Esophagus muscularis mucosa (tissue), 4 donors: ENCODE measurements at regions not wholly inside any gene's neighbourhood (a gene's known extent, or its start where the extent isn't known, plus 50 kb on each side); places are given as distances from the start of the nearest gene placed in this dataset.

Source experiments
- EP300 ChIP-seq: sonication (generic); formaldehyde crosslinking; IDR thresholded peaks from one replicate; pipeline ENCODE4 v1.6.1; 2017; ENCODE audit warnings: antibody characterized with exemption
- POLR2A ChIP-seq: fragments of 450-650 bp; IDR thresholded peaks from one replicate; pipeline ENCODE4 v1.6.1; 2017; ENCODE audit warnings: antibody characterized with exemption, moderate library complexity, mild to moderate bottlenecking, low read depth
- POLR2AphosphoS5 ChIP-seq, 2 donors: sonication (generic); formaldehyde crosslinking; IDR thresholded peaks; one replicate each; pipeline ENCODE4 v1.6.1; 2017; ENCODE audit warnings: antibody characterized with exemption in 2 of 2
- TF ChIP-seq, protein P1 (sequence below), 3 experiments: fragments of 200-600 bp in 2 of 3; fragments of 450-650 bp in 1 of 3; sonication (generic) in 2 of 3; IDR thresholded peaks; one replicate each; pipeline ENCODE4 v1.5.1; 2017 to 2019; ENCODE audit warnings: antibody characterized with exemption in 3 of 3, mild to moderate bottlenecking in 2 of 3, moderate library complexity in 1 of 3

- TF ChIP-seq, protein P1, sequence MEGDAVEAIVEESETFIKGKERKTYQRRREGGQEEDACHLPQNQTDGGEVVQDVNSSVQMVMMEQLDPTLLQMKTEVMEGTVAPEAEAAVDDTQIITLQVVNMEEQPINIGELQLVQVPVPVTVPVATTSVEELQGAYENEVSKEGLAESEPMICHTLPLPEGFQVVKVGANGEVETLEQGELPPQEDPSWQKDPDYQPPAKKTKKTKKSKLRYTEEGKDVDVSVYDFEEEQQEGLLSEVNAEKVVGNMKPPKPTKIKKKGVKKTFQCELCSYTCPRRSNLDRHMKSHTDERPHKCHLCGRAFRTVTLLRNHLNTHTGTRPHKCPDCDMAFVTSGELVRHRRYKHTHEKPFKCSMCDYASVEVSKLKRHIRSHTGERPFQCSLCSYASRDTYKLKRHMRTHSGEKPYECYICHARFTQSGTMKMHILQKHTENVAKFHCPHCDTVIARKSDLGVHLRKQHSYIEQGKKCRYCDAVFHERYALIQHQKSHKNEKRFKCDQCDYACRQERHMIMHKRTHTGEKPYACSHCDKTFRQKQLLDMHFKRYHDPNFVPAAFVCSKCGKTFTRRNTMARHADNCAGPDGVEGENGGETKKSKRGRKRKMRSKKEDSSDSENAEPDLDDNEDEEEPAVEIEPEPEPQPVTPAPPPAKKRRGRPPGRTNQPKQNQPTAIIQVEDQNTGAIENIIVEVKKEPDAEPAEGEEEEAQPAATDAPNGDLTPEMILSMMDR (IDR thresholded peaks at IDR 0.05), result no peak
- no peak for TF ChIP-seq POLR2A
- no peak for TF ChIP-seq EP300
- peak in 1 of 2 donors; percentile 25 for TF ChIP-seq POLR2AphosphoS5 (IDR thresholded peaks at IDR 0.05)
Measured at GRCh38 chr18:10049747-10050146, 135.9 kb downstream of the VAPA start.
